GM18498 (cell line): ENCODE measurements at regions not wholly inside any gene's neighbourhood (a gene's known extent, or its start where the extent isn't known, plus 50 kb on each side); places are given as distances from the start of the nearest gene placed in this dataset.

Experiments
- ATAC-seq: cut with Tn5 transposase; IDR thresholded peaks from one replicate; pipeline ENCODE4 v1.9.1; 2021; ENCODE audit warnings: mild to moderate bottlenecking, moderate library complexity; ENCODE audit not compliant: unreplicated experiment

- ATAC-seq = no peak
Observed at GRCh38 chr4:96164814-96165351, 325.0 kb downstream of the PDHA2 start.

- ATAC-seq = no peak
Observed at GRCh38 chr4:96166806-96167205, 326.9 kb downstream of the PDHA2 start.

GRCh38 chr4:96170198-96170597 lies 330.3 kb downstream of the PDHA2 start:
- ATAC-seq = no peak

GRCh38 chr4:96173756-96174155 lies 333.9 kb downstream of the PDHA2 start:
- ATAC-seq = no peak

GRCh38 chr4:96175871-96176270 lies 336.0 kb downstream of the PDHA2 start:
- no peak for ATAC-seq

- ATAC-seq = no peak
Observed at GRCh38 chr4:96183611-96184010, 343.7 kb downstream of the PDHA2 start.

GRCh38 chr4:96186593-96186992 lies 346.7 kb downstream of the PDHA2 start:
- ATAC-seq = no peak

GRCh38 chr4:96189761-96190160 lies 349.9 kb downstream of the PDHA2 start:
- ATAC-seq = no peak

GRCh38 chr4:96193061-96193460 lies 353.2 kb downstream of the PDHA2 start:
- no peak for ATAC-seq

- no peak for ATAC-seq
Observed at GRCh38 chr4:96194993-96195392, 355.1 kb downstream of the PDHA2 start.

- no peak for ATAC-seq
Observed at GRCh38 chr4:96205143-96205936, 365.4 kb downstream of the PDHA2 start.

GRCh38 chr4:96227515-96227914 lies 387.6 kb downstream of the PDHA2 start:
- ATAC-seq = no peak

GRCh38 chr4:96228463-96228862 lies 388.6 kb downstream of the PDHA2 start:
- ATAC-seq = no peak

GRCh38 chr4:96240041-96240440 lies 400.1 kb downstream of the PDHA2 start:
- ATAC-seq = no peak

- ATAC-seq = no peak
Observed at GRCh38 chr4:96241819-96242218, 401.9 kb downstream of the PDHA2 start.

- ATAC-seq = no peak
Observed at GRCh38 chr4:96247096-96247495, 407.2 kb downstream of the PDHA2 start.

GRCh38 chr4:96248225-96248624 lies 408.3 kb downstream of the PDHA2 start:
- no peak for ATAC-seq

- no peak for ATAC-seq
Observed at GRCh38 chr4:96260064-96260682, 420.3 kb downstream of the PDHA2 start.

- no peak for ATAC-seq
Observed at GRCh38 chr4:96262057-96262456, 422.2 kb downstream of the PDHA2 start.

- no peak for ATAC-seq
Observed at GRCh38 chr4:96263291-96263690, 423.4 kb downstream of the PDHA2 start.

- no peak for ATAC-seq
Observed at GRCh38 chr4:96264941-96265463, 425.1 kb downstream of the PDHA2 start.

GRCh38 chr4:96293806-96294205 lies 453.9 kb downstream of the PDHA2 start:
- ATAC-seq = no peak
